Spleen (tissue), 11 donors: ENCODE measurements at regions not wholly inside any gene's neighbourhood (a gene's known extent, or its start where the extent isn't known, plus 50 kb on each side); places are given as distances from the start of the nearest gene placed in this dataset.

ENCODE experiments used
- DNase-seq: peaks from one replicate; pipeline ENCODE4 v3.0.0-alpha.2; 2020
- H3K27ac ChIP-seq, 8 donors: fragments of 200-600 bp; sonication (generic) in 7 of 8; 1 replicate in 4 of 8; 2 replicates in 4 of 8; pipeline versions ENCODE4 v1.5.0 to v1.8.0; 2016 to 2021; ENCODE audit warnings: inconsistent platforms in 4 of 8, mild to moderate bottlenecking in 4 of 8, moderate library complexity in 1 of 8
- H3K27me3 ChIP-seq, 7 donors: fragments of 200-600 bp; sonication (generic) in 6 of 7; replicated peaks in 1 of 7; 1 replicate in 4 of 7; 2 replicates in 3 of 7; pipeline versions ENCODE4 v1.5.0 to v1.8.0; 2016 to 2021; ENCODE audit warnings: inconsistent platforms in 3 of 7, mild to moderate bottlenecking in 1 of 7
- H3K36me3 ChIP-seq, 6 donors: fragments of 200-600 bp; sonication (generic) in 5 of 6; 1 replicate in 4 of 6; 2 replicates in 2 of 6; pipeline versions ENCODE4 v1.5.0 to v1.8.0; 2016 to 2021; ENCODE audit warnings: inconsistent platforms in 2 of 6
- H3K4me1 ChIP-seq, 6 donors: fragments of 200-600 bp; sonication (generic) in 5 of 6; 1 replicate in 3 of 6; 2 replicates in 3 of 6; pipeline versions ENCODE4 v1.5.0 to v1.8.0; 2016 to 2021; ENCODE audit warnings: inconsistent platforms in 3 of 6
- H3K4me3 ChIP-seq, 8 donors: fragments of 200-600 bp; sonication (generic) in 7 of 8; 1 replicate in 4 of 8; 2 replicates in 4 of 8; pipeline versions ENCODE4 v1.5.0 to v1.8.0; 2016 to 2021; ENCODE audit warnings: inconsistent platforms in 4 of 8, mild to moderate bottlenecking in 4 of 8, moderate library complexity in 2 of 8
- H3K9me3 ChIP-seq, 8 donors: fragments of 200-600 bp; sonication (generic) in 7 of 8; 1 replicate in 4 of 8; 2 replicates in 4 of 8; pipeline versions ENCODE4 v1.5.0 to v1.8.0; 2016 to 2021; ENCODE audit warnings: inconsistent platforms in 4 of 8
- CTCF ChIP-seq, 11 experiments: fragments of 200-600 bp in 7 of 11; fragments of 450-650 bp in 4 of 11; sonication (generic) in 4 of 11; IDR thresholded peaks in 8 of 11; conservative IDR thresholded peaks in 3 of 11; 1 replicate in 7 of 11; 2 replicates in 4 of 11; pipeline versions ENCODE4 v1.4.0 to v1.8.0; 2016 to 2021; ENCODE audit warnings: antibody characterized with exemption in 11 of 11, inconsistent platforms in 4 of 11, mild to moderate bottlenecking in 1 of 11
- POLR2A ChIP-seq, 3 donors: fragments of 450-650 bp; IDR thresholded peaks; one replicate each; pipeline ENCODE4 v1.5.1; 2017; ENCODE audit warnings: antibody characterized with exemption in 3 of 3, mild to moderate bottlenecking in 1 of 3
- POLR2AphosphoS5 ChIP-seq, 3 donors: sonication (generic); formaldehyde crosslinking; IDR thresholded peaks; one replicate each; pipeline ENCODE4 v1.5.1; 2017; ENCODE audit warnings: antibody characterized with exemption in 3 of 3
- WGBS, 5 donors: extraction: QIAGEN DNeasy Blood & Tissue Kit in 3 of 5; methylation state at CpG; one replicate each; pipeline versions ENCODE4 v1.1.5 to v1.1.7; 2013 to 2018; 5-methylcytosine and 5-hydroxymethylcytosine counted together
- intact Hi-C: fragments of 100-400 bp; cut with DNase I; formaldehyde crosslinking; loops from one replicate; pipeline ENCODE4 v1.15.0; 2023; ENCODE audit warnings: low total_unique reads
- donor health status: healthy with polysubstance abuse.
- donor health status: DM: no; HTN: no; CAD: no; lungs with moderate emphysema.
- donor health status: DM: no; HTN: no; CAD: no.
- donor health status: Bipolar disorder and iron deficiency.
- donor health status: healthy.
- donor health status: DM: no; HTN: no; CAD: no.
- donor health status: DM: yes; HTN: yes; CAD: no.

GRCh38 chr16:54425068-54425467 is 138.5 kb upstream of the IRX3 start:
- TF ChIP-seq POLR2AphosphoS5 (IDR thresholded peaks at IDR 0.05) (no peak), CTCF (IDR thresholded peaks at IDR 0.05 in 8 of 11, conservative IDR thresholded peaks at IDR 0.05 in 3 of 11) (no peak), POLR2A (IDR thresholded peaks at IDR 0.05) (no peak)
- no peaks in the 10 kb centered on the region for H3K36me3 ChIP-seq
- H3K4me1 ChIP-seq = no peaks in the 10 kb centered on the region
- intact Hi-C loops = no loop called here
- H3K4me3 ChIP-seq = no peak overlapping the region
- peaks cover 0 to 11% (median 2%) of the 10 kb centered on the region in 8 donors for H3K9me3 ChIP-seq
- peaks cover 0 to 36% (median 0%) of the 10 kb centered on the region in 7 donors for H3K27me3 ChIP-seq
- no peak overlapping the region for H3K27ac ChIP-seq
- DNase-seq = no peak
- WGBS, 5 donors = 80 to 90% (median 82%) methylated on average over 1 of the region's 1 CpG

DNA sequence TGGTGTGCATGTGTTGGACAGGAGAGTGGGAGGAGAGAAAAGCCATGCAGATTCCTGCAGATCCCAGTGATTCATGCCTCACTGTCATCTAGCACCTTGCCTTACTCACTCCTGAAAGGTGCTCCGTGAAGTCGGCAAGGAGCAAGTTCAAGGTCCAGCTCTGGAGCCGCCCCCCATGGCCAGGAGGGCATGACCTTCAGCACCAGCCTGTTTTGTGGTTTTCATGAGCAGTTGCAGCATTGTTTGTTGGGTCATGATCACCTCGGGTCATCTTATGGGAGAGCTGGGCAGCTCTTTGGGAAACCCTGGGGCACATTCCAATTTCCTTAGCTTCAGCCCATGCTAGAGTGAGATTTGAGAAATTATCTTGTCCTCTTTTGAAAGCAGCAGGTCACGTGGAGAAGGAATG is 137.5 kb upstream of the IRX3 start:
- 53 to 80% (median 62%) methylated on average over 1 to 5 of the region's 5 CpGs for WGBS, 5 donors
- H3K4me1 ChIP-seq = no peaks in the 10 kb centered on the region
- intact Hi-C loops = no loop called here
- TF ChIP-seq POLR2A (IDR thresholded peaks at IDR 0.05) (no peak), CTCF (IDR thresholded peaks at IDR 0.05 in 8 of 11, conservative IDR thresholded peaks at IDR 0.05 in 3 of 11) (no peak), POLR2AphosphoS5 (IDR thresholded peaks at IDR 0.05) (no peak)
- H3K36me3 ChIP-seq = no peaks in the 10 kb centered on the region
- no peak for DNase-seq
- no peak overlapping the region for H3K4me3 ChIP-seq
- peaks cover 0 to 26% (median 0%) of the 10 kb centered on the region in 7 donors for H3K27me3 ChIP-seq
- peaks cover 0 to 1% (median 0%) of the 10 kb centered on the region in 8 donors for H3K9me3 ChIP-seq
- H3K27ac ChIP-seq = no peak overlapping the region

DNA sequence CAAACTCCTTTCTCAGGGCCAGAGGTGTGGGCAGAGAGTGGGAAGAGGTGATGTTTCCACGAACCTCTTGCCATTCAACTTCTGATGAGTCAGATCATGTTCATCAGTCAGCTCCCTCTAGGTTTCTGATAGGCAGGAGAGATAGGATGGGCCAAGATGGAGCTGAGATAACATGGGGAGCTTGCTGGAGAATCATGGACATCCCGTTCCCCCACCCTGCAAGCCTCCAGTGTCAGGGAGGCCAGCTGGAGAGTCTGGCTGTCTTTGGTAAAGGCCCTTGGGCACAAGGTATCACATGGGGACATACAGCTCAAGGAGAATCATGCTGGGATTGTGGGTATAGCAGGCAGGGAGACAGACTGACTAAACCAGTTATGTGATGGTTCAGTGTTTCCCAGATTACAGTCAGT is 136.0 kb upstream of the IRX3 start:
- DNase-seq = no peak
- intact Hi-C loops = no loop called here
- no peaks in the 10 kb centered on the region for H3K4me1 ChIP-seq
- H3K27me3 ChIP-seq = peaks cover 0 to 23% (median 0%) of the 10 kb centered on the region in 7 donors
- no peak overlapping the region for H3K27ac ChIP-seq
- TF ChIP-seq CTCF (IDR thresholded peaks at IDR 0.05 in 8 of 11, conservative IDR thresholded peaks at IDR 0.05 in 3 of 11) = no peak
- no peak for TF ChIP-seq POLR2A (IDR thresholded peaks at IDR 0.05)
- TF ChIP-seq POLR2AphosphoS5 (IDR thresholded peaks at IDR 0.05) = no peak
- H3K36me3 ChIP-seq = no peaks in the 10 kb centered on the region
- WGBS, 5 donors = 67 to 86% (median 85%) methylated on average over 2 of the region's 2 CpGs
- H3K9me3 ChIP-seq = no peaks in the 10 kb centered on the region
- H3K4me3 ChIP-seq = no peak overlapping the region

GRCh38 chr16:54422159-54422558 is 135.6 kb upstream of the IRX3 start:
- no peak for TF ChIP-seq CTCF (IDR thresholded peaks at IDR 0.05 in 8 of 11, conservative IDR thresholded peaks at IDR 0.05 in 3 of 11)
- TF ChIP-seq POLR2A (IDR thresholded peaks at IDR 0.05) = no peak
- TF ChIP-seq POLR2AphosphoS5 (IDR thresholded peaks at IDR 0.05) = no peak
- H3K27ac ChIP-seq = no peak overlapping the region
- no peak overlapping the region for H3K4me3 ChIP-seq
- 79 to 95% (median 86%) methylated on average over 2 to 3 of the region's 3 CpGs for WGBS, 5 donors
- DNase-seq = no peak
- peaks cover 0 to 19% (median 0%) of the 10 kb centered on the region in 7 donors for H3K27me3 ChIP-seq
- H3K4me1 ChIP-seq = no peaks in the 10 kb centered on the region
- no peaks in the 10 kb centered on the region for H3K36me3 ChIP-seq
- H3K9me3 ChIP-seq = no peaks in the 10 kb centered on the region
- intact Hi-C loops = no loop called here
